ENCODE measurements at regions not wholly inside any gene's neighbourhood (a gene's known extent, or its start where the extent isn't known, plus 50 kb on each side); places are given as distances from the start of the nearest gene placed in this dataset.

DNA sequence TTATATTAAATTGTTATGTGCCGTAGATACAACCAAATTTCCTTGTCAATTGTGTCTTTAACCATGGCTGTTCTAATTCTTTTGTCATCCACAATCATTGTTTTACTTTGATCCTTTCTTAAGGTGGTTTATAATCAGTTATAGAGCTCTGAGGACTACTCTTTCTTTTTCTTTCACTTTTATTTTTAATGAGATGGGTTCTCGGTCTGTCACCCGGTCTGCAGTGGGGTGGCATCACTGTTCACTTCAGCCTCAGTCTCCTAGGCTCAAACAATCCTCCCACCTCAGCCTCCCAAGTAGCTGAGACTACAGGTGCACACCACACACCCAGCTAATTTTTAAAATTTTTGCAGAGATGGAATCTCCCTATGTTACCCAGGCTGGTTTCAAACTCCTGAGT lies 74.2 kb downstream of the ANXA2R start:
- no peak overlapping the region for H3K4me3 ChIP-seq
- H3K36me3 ChIP-seq (ENCODE audit: low read depth), result no peaks in the 10 kb centered on the region
- POLR2A ChIA-PET (ENCODE audit: unreplicated experiment), result no interaction called here
- no peaks in the 10 kb centered on the region for H3K27me3 ChIP-seq (ENCODE audit: insufficient read depth, low read depth)
- no peak overlapping the region for H3K27ac ChIP-seq
- H3K4me1 ChIP-seq (replicated peaks; ENCODE audit: insufficient read depth), result no peaks in the 10 kb centered on the region
- no peak for DNase-seq
- H3K9me3 ChIP-seq (ENCODE audit: insufficient read depth, low read depth), result no peaks in the 10 kb centered on the region
- H3K4me2 ChIP-seq, result no peak overlapping the region
- no peaks in the 10 kb centered on the region for H4K20me1 ChIP-seq (ENCODE audit: insufficient read depth)
- intact Hi-C loops (cut with micrococcal nuclease; ENCODE audit: unreplicated experiment), result no loop called here
- BruUV-seq (replicated peaks), result no TSS peak
- H2AFZ ChIP-seq, result no peak overlapping the region
- H3K79me2 ChIP-seq (ENCODE audit: low read depth), result no peaks in the 10 kb centered on the region
- H3K9me2 ChIP-seq (ENCODE audit: insufficient read depth), result no peaks in the 10 kb centered on the region
- no peaks in the 10 kb centered on the region for H3F3A ChIP-seq (ENCODE audit: insufficient read depth, low read depth)
- TF ChIP-seq CTCF (conservative IDR thresholded peaks at IDR 0.05), result no peak
- TF ChIP-seq EZH2 (IDR thresholded peaks at IDR 0.05; ENCODE audit: low read depth), result no peak
- CTCF ChIA-PET, result no interaction called here

GRCh38 chr5:42963412-42963811 lies 76.7 kb downstream of the ANXA2R start:
- Histone ChIP-seq H2AFZ (no peak overlapping the region), H3K36me3 (ENCODE audit: low read depth) (no peaks in the 10 kb centered on the region), H3K4me2 (no peak overlapping the region), H3F3A (ENCODE audit: insufficient read depth, low read depth) (no peaks in the 10 kb centered on the region), H3K79me2 (ENCODE audit: low read depth) (no peaks in the 10 kb centered on the region), H3K9me3 (ENCODE audit: insufficient read depth, low read depth) (no peaks in the 10 kb centered on the region), H3K4me3 (no peak overlapping the region), H4K20me1 (ENCODE audit: insufficient read depth) (no peaks in the 10 kb centered on the region), H3K27ac (no peak overlapping the region), H3K4me1 (replicated peaks; ENCODE audit: insufficient read depth) (no peaks in the 10 kb centered on the region), H3K27me3 (ENCODE audit: insufficient read depth, low read depth) (no peaks in the 10 kb centered on the region), H3K9me2 (ENCODE audit: insufficient read depth) (no peaks in the 10 kb centered on the region)
- DNase-seq, result no peak
- ChIA-PET CTCF (no interaction called here), POLR2A (ENCODE audit: unreplicated experiment) (no interaction called here)
- no peak for TF ChIP-seq EZH2 (IDR thresholded peaks at IDR 0.05; ENCODE audit: low read depth)
- no peak for TF ChIP-seq CTCF (conservative IDR thresholded peaks at IDR 0.05)
- intact Hi-C loops (cut with micrococcal nuclease; ENCODE audit: unreplicated experiment), result no loop called here
- BruUV-seq (replicated peaks), result no TSS peak

DNA sequence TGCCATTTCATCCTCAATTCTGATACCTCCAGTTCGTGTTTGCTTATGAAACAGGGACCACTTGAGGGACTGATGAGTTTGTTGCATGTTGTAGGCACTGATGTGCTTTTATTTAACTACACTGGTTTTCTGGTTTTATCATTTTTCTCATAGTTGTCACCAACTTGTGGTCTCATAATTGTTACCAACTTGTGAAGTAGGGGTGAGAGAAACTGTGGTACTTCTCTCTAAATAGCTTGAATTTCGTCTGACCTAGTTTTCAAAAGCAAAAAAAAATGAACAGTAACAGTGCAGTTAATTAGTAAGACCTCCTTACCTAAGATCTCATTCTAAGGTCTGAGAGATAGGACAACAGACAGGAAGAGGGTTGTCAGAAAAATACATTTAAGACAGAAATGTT lies 78.0 kb downstream of the ANXA2R start:
- intact Hi-C loops (cut with micrococcal nuclease; ENCODE audit: unreplicated experiment), result no loop called here
- Histone ChIP-seq H3K27ac (no peak overlapping the region), H3K4me2 (no peak overlapping the region), H3K9me2 (ENCODE audit: insufficient read depth) (no peaks in the 10 kb centered on the region), H2AFZ (no peak overlapping the region), H3K4me3 (no peak overlapping the region), H3K27me3 (ENCODE audit: insufficient read depth, low read depth) (no peaks in the 10 kb centered on the region), H3K79me2 (ENCODE audit: low read depth) (no peaks in the 10 kb centered on the region), H3K4me1 (replicated peaks; ENCODE audit: insufficient read depth) (no peaks in the 10 kb centered on the region), H4K20me1 (ENCODE audit: insufficient read depth) (no peaks in the 10 kb centered on the region), H3F3A (ENCODE audit: insufficient read depth, low read depth) (no peaks in the 10 kb centered on the region), H3K36me3 (ENCODE audit: low read depth) (no peaks in the 10 kb centered on the region), H3K9me3 (ENCODE audit: insufficient read depth, low read depth) (no peaks in the 10 kb centered on the region)
- TF ChIP-seq EZH2 (IDR thresholded peaks at IDR 0.05; ENCODE audit: low read depth) (no peak), CTCF (conservative IDR thresholded peaks at IDR 0.05) (no peak)
- no TSS peak for BruUV-seq (replicated peaks)
- CTCF ChIA-PET, result no interaction called here
- POLR2A ChIA-PET (ENCODE audit: unreplicated experiment), result no interaction called here
- DNase-seq, result no peak
